ENCODE measurements at regions not wholly inside any gene's neighbourhood (a gene's known extent, or its start where the extent isn't known, plus 50 kb on each side); places are given as distances from the start of the nearest gene placed in this dataset.
A peak's percentile ranks its signal among the peaks of the same experiment; 100 is the strongest.

GRCh38 chr12:131616738-131617137 lies 94.2 kb upstream of the SFSWAP start:
- H4K20me1 ChIP-seq (replicated peaks; ENCODE audit: control insufficient read depth, insufficient read depth, low read length) = peaks cover 6% of the 10 kb centered on the region; the same call in 1 of the 2 replicates
- TF ChIP-seq TCF3 (CRISPR knock-in tag; IDR thresholded peaks at IDR 0.05) = no peak
- no peak for TF ChIP-seq ESRRA (IDR thresholded peaks at IDR 0.05; ENCODE audit: borderline replicate concordance, low read depth)
- TF ChIP-seq POLR2G (IDR thresholded peaks at IDR 0.05; ENCODE audit: low read depth, low read length) = peak; percentile 50
- TF ChIP-seq CREB5 (CRISPR knock-in tag; IDR thresholded peaks at IDR 0.05) = no peak
- TF ChIP-seq, protein P1, sequence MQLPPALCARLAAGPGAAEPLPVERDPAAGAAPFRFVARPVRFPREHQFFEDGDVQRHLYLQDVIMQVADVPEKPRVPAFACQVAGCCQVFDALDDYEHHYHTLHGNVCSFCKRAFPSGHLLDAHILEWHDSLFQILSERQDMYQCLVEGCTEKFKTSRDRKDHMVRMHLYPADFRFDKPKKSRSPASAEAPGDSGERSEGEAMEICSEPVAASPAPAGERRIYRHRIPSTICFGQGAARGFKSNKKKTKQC (CRISPR knock-in tag; IDR thresholded peaks at IDR 0.05) = no peak
- FAIRE-seq (no peak), DNase-seq (ENCODE audit: extremely low read depth in 1 of 4, low spot score in 3 of 4) (no peak), ATAC-seq (no peak)
- peak overlapping the region; percentile 11; the same call in 1 of the 2 replicates for H3K4me2 ChIP-seq (ENCODE audit: insufficient read depth, low read length)
- WGBS (ENCODE audit: insufficient coverage, low coverage, missing lambda C conversion rate) = 3% methylated on average over 7 of the region's 11 CpGs
- POLR2A ChIA-PET = no interaction called here
- no TSS peak for BruUV-seq (replicated peaks)
- no peaks in the 10 kb centered on the region; the same call in 1 of the 2 replicates for H3K9me3 ChIP-seq (replicated peaks; ENCODE audit: control insufficient read depth, insufficient read depth, low read depth, low read length)
- H3K9me1 ChIP-seq (ENCODE audit: control insufficient read depth, insufficient read depth, low read length) = peaks cover 2% of the 10 kb centered on the region
- H2AFZ ChIP-seq (ENCODE audit: low read depth, low read length) = no peak overlapping the region
- H3K79me2 ChIP-seq (ENCODE audit: control insufficient read depth, insufficient read depth, low read length) = no peaks in the 10 kb centered on the region
- no peak overlapping the region for H3K9ac ChIP-seq (ENCODE audit: insufficient read depth in 1 of 2, low read depth in 2 of 2, low read length in 2 of 2)
- CTCF ChIA-PET (ENCODE audit: low intra/inter-chr PET ratio) = no interaction called here
- no peak overlapping the region for H3K27ac ChIP-seq (ENCODE audit: extremely low read depth, low read depth, low read length)
- no peak overlapping the region for H3K4me3 ChIP-seq
- peaks cover 6 to 49% of the 10 kb centered on the region in 2 experiments; a peak in 4 of 5 replicates for H3K4me1 ChIP-seq (replicated peaks in 1 of 2; ENCODE audit: control insufficient read depth in 2 of 2, insufficient read depth in 2 of 2, low read length in 2 of 2)
- intact Hi-C loops (cut with micrococcal nuclease) = loop anchor here (5.0 kb wide), 1 partner anchor 216 kb away; no protein-coding TSS in a partner anchor
- in situ Hi-C loops (cut with MboI) = no loop called here
- no peaks in the 10 kb centered on the region for H3K36me3 ChIP-seq (ENCODE audit: control insufficient read depth, insufficient read depth, low read length)
- peaks cover 48 to 68% of the 10 kb centered on the region in 2 experiments for H3K27me3 ChIP-seq (ENCODE audit: control insufficient read depth in 2 of 2, insufficient read depth in 2 of 2, low read length in 2 of 2)
